ENCODE measurements at regions not wholly inside any gene's neighbourhood (a gene's known extent, or its start where the extent isn't known, plus 50 kb on each side); places are given as distances from the start of the nearest gene placed in this dataset.
"Not testable (repeated sequence)": the region's sequence is repeated elsewhere in the genome, so short reads cannot be mapped to it uniquely, and the experiment has no call there.

GRCh38 chr1:214979191-214979590 is 103.3 kb upstream of the KCNK2 start:
- intact Hi-C loops (cut with micrococcal nuclease): no loop called here

GRCh38 chr1:214980921-214981320 is 101.6 kb upstream of the KCNK2 start:
- intact Hi-C loops (cut with micrococcal nuclease): no loop called here

- intact Hi-C loops (cut with micrococcal nuclease): no loop called here
These were observed 99.2 kb upstream of the KCNK2 start for GRCh38 chr1:214983126-214983869.

DNA sequence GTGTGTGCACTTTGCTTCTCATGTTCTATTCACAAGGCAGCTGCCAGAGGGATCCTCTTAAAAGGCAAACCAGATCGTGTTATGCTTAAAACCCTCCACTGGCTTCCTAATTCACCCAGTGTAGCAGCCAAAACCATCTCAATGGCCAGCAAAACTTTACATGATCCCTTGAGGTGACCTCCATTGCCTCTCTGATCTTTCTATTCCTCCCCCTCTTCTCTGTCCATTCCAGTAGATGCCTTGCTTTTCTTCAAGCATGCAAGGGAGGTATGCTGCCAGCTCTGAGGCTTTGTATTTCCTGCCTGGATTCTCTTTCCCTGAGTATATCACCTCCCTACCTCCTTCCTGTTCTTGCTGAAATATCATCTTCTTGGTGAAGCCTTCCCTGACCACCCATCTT is 93.2 kb upstream of the KCNK2 start:
- intact Hi-C loops (cut with micrococcal nuclease): no loop called here

- intact Hi-C loops (cut with micrococcal nuclease): no loop called here
These were observed 91.9 kb upstream of the KCNK2 start for GRCh38 chr1:214990619-214991018.

GRCh38 chr1:214991691-214992315 is 90.7 kb upstream of the KCNK2 start:
- intact Hi-C loops (cut with micrococcal nuclease): no loop called here

DNA sequence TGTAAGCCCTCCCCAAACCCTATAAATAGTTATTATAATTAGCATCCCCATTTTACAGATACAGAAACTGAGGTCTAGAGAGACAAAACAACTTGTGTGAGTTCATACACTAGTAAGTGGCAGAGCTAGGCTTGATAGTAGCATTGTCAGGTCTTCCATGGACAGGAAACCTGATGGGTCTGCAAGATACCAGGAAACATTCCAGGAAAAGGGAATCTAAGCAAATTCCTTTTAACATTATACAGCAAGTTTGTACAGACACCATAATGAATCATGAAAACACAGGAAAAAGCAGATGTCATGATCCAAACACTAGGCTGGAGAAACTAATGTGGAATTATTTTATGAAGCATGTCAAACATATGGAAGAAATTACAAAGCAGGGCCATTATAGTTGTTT is 89.1 kb upstream of the KCNK2 start:
- intact Hi-C loops (cut with micrococcal nuclease): no loop called here

DNA sequence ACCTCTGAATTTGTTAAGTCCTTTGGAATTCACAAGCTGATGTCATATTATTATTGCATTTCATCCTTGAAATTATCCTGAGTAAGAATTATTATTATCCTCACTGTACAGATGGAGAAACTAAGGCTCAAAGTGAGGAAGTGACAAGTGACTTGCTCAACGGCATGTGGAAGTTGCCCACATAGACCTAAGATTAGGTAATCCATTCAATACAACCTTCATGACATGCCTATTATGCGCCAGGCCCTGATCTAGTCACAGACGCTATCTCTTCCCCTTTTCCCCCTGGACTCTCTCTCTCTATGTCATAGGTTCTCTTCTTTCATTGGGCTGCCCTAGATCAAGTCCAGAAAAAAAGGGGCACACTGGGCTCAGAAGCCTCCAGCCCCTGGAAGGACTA is 84.9 kb upstream of the KCNK2 start:
- intact Hi-C loops (cut with micrococcal nuclease): no loop called here

DNA sequence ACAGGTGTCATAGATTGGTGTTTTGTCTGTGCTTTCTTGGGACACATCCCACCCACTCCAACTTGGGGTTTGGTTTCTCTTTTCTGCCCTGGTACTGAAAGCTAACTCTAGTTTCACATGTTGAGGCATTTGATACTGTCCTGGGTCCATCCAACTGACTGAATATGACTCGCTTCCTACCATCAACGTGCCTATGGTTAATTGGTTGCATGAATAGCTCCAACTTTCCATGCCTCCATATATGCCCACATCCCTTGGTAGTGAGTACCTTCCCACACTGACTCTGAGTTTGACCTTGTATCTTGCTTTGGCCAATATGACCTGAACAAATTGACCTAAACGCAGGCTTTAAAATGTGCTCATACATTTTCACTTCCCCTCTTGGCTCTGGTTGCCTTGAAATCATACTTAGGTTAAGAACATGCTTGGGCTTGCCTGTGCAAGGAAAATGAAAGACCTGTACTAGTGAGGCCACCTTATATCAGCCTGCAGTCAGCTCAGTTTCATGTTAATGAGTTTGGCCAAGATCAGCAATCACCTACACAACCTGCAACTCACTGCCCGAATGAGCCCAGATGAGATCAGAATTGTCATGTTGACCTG is 81.0 kb upstream of the KCNK2 start:
- intact Hi-C loops (cut with micrococcal nuclease): no loop called here

GRCh38 chr1:215002471-215002870 is 80.1 kb upstream of the KCNK2 start:
- intact Hi-C loops (cut with micrococcal nuclease): no loop called here

DNA sequence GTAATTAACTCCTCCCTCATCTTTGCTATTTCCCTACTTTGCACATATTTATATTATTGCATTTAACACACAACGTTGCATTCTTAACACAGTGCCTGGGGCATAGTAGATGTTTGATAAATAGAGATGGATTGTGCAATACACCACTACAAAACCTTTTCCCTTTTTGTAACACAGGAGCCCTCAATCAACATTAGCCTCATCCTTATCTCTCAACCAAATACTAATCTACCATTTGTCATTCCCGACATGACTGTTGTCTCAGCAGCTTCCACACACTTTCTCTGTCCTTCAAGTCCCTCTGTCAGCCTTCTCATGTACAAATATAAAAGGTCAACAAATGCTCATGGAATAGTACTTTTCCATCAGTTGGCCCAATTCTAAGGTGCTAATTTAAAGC is 78.9 kb upstream of the KCNK2 start:
- intact Hi-C loops (cut with micrococcal nuclease): no loop called here

DNA sequence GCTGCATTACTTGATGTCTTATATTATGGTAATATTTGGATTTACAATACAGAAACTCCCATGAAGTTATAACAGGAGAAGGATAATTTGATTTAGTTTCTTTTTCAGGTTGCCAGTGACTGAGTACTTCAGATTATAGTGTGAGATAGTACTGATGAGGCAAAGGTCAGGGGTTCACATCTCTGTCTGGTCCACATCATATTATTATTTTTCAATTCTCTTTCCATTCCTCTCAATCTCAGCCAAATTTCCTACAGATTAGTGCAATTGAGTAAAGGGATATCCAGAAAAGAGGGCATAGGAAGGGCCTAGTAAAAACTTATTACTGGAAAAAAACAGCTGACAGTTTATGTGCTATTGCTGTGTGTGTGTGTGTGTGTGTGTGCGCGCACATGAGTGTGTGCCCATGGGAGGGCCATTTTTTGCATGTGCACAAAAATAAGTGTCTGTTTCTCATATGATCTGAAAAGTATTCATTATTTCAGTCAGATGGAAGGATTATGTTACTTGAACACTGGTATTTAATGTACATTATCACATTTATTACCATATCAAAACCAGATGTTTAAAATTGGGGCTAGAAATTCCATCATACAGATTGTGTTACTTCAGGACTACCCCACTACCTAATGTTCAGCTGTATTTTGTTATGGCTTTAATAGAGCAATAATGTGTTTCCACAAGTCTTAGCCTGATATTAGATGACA is 78.3 kb upstream of the KCNK2 start:
- intact Hi-C loops (cut with micrococcal nuclease): no loop called here

DNA sequence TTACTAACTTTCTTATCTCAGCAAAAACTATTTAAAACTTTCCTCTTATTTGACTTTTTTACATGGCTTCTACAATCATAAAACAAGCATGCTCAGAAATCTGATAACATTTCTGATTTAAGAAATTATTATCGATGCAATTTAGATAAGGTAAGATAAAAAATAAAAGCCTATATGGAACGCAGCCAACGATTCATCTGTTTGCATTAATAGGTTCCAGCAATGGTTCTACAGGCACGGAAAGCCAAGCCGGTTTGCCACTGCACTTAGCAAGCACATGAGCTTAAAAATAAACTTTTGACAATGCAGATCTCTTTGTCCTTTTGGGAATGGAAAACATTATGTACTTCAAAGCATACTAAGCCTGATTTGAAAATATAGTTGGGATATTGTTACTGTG is 77.5 kb upstream of the KCNK2 start:
- intact Hi-C loops (cut with micrococcal nuclease): no loop called here

DNA sequence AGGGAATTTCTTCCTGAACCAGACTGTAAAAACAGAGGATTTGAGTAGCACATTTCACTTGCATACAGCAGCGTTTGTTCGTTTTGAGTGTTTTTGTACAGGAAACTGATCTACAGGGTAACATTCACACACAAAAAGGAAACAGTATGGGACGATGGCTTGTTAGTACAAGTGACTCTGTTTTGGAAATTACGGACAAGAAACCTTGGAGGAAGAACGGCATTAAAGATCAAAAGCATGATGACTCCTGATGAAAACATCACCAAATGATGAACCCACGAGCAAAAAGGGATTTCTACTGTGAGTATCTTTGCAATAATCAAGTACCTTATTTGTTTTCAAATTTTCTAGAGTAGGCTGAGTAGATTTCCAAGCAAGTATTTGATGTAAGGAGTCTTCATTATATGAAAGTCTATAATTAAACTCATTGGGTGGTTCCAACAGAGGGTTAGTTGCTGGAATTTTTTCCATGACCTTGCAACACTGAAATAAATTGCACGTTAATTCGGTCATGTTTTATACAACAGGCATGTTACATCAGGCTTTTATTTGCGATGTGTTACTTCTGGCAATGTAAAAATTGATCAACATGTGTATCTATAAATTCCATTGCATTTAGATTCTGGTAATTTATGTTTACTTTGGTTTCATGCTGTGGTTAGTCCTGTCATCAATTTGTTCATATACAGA is 76.7 kb upstream of the KCNK2 start:
- intact Hi-C loops (cut with micrococcal nuclease): no loop called here

GRCh38 chr1:215007880-215008279 is 74.7 kb upstream of the KCNK2 start:
- intact Hi-C loops (cut with micrococcal nuclease): no loop called here

GRCh38 chr1:215018555-215018954 is 64.0 kb upstream of the KCNK2 start:
- intact Hi-C loops (cut with micrococcal nuclease): no loop called here

GRCh38 chr1:215022204-215022603 is 60.3 kb upstream of the KCNK2 start:
- intact Hi-C loops (cut with micrococcal nuclease): no loop called here

DNA sequence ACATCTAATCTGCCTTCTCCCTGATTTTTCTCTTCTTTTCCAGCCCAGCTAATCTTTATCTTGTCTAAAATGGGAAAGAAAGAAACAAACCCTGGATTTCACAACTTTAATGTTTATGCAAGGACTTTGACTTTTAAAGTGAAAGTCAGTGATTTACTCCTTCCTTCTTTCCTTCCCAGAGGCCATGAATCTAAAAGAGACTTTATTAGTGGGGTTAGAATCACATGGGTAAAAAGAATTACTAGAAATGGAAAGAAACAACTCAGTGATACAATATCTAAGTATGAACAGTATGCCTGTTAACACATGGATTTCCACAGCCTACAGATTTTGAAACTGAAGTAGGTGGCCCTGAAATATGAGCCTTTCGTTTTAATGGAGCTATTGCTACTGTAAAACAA is 59.8 kb upstream of the KCNK2 start:
- intact Hi-C loops (cut with micrococcal nuclease): no loop called here

GRCh38 chr1:215023155-215023832 is 59.2 kb upstream of the KCNK2 start:
- intact Hi-C loops (cut with micrococcal nuclease): no loop called here

GRCh38 chr1:215028954-215029353 is 53.6 kb upstream of the KCNK2 start:
- intact Hi-C loops (cut with micrococcal nuclease): no loop called here

DNA sequence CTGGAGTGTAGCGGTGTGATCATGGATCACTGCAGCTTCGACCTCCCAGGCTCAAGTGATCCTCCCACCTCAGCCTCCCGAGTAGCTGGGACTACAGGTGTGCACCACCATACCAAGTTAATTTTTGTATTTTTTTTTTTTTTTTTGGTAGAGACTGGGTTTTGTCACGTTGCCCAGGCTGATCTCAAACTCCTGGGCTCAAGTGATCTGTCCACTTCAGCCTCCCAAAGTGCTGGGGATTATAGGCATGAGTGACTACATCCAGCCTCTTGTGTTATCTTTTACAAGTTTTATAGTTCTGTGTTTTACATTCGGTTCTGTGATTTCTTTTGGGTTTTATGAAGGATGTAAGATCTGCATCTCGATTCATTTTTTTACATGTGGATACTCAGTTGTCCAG is 52.0 kb upstream of the KCNK2 start:
- intact Hi-C loops (cut with micrococcal nuclease): not testable (repeated sequence)
